OCI-LY1 (cell line): ENCODE measurements at regions not wholly inside any gene's neighbourhood (a gene's known extent, or its start where the extent isn't known, plus 50 kb on each side); places are given as distances from the start of the nearest gene placed in this dataset.

Experiments used
- H2AFZ ChIP-seq: fragments of 200-600 bp; sonication (generic), shearing (Covaris generic); 2 replicates; pipeline ENCODE4 v1.6.0; 2014; ENCODE audit warnings: antibody characterized with exemption, mild to moderate bottlenecking, low read length
- H3F3A ChIP-seq: fragments of 200-600 bp; sonication (generic), shearing (Covaris generic); 2 replicates; pipeline ENCODE4 v1.6.0; 2014; ENCODE audit warnings: mild to moderate bottlenecking, antibody characterized with exemption, low read length, moderate library complexity; ENCODE audit not compliant: insufficient read depth
- H3K27ac ChIP-seq: fragments of 200-600 bp; sonication (generic); 2 replicates; pipeline ENCODE4 v1.5.1; 2014; ENCODE audit warnings: low read length, mixed run types, mild to moderate bottlenecking, low read depth; ENCODE audit not compliant: poor library complexity, severe bottlenecking
- H3K27me3 ChIP-seq: fragments of 200-600 bp; sonication (generic); 2 replicates; pipeline ENCODE4 v1.6.0; 2014; ENCODE audit warnings: antibody characterized with exemption, mild to moderate bottlenecking, low read length, moderate library complexity; ENCODE audit not compliant: insufficient read depth
- H3K36me3 ChIP-seq: fragments of 200-600 bp; sonication (generic); 2 replicates; pipeline ENCODE4 v1.6.1; 2014; ENCODE audit warnings: mild to moderate bottlenecking, antibody characterized with exemption, low read length, moderate library complexity, mixed read lengths; ENCODE audit not compliant: insufficient read depth
- H3K4me1 ChIP-seq: fragments of 200-600 bp; sonication (generic); 2 replicates; pipeline ENCODE4 v1.5.1; 2014; ENCODE audit warnings: mild to moderate bottlenecking, low read length, moderate library complexity; ENCODE audit not compliant: insufficient read depth, severe bottlenecking
- H3K4me2 ChIP-seq: fragments of 200-600 bp; sonication (generic), shearing (Covaris generic); 2 replicates; pipeline ENCODE4 v1.6.1; 2014; ENCODE audit warnings: low read length
- H3K4me3 ChIP-seq: fragments of 200-600 bp; sonication (generic); 2 replicates; pipeline ENCODE4 v1.5.1; 2014; ENCODE audit warnings: low read length, low read depth, mild to moderate bottlenecking, mixed read lengths; ENCODE audit not compliant: poor library complexity, severe bottlenecking
- H3K79me2 ChIP-seq: fragments of 200-600 bp; shearing (Covaris generic); 2 replicates; pipeline ENCODE4 v1.6.1; 2016; ENCODE audit warnings: mixed run types, low read length, mixed read lengths; ENCODE audit not compliant: insufficient read depth
- H3K9ac ChIP-seq: fragments of 200-600 bp; sonication (generic), shearing (Covaris generic); 2 replicates; pipeline ENCODE4 v1.6.1; 2014; ENCODE audit warnings: mild to moderate bottlenecking, low read length, mixed read lengths
- H3K9me2 ChIP-seq: fragments of 200-600 bp; sonication (generic), shearing (Covaris generic); 2 replicates; pipeline ENCODE4 v1.6.1; 2014; ENCODE audit warnings: low read depth, mild to moderate bottlenecking, low read length, mixed read lengths
- H3K9me3 ChIP-seq: fragments of 200-600 bp; shearing (Covaris generic); 2 replicates; pipeline ENCODE4 v1.6.1; 2014; ENCODE audit warnings: low read length, mixed read lengths
- H4K20me1 ChIP-seq: fragments of 200-600 bp; sonication (generic), shearing (Covaris generic); 2 replicates; pipeline ENCODE4 v1.6.0; 2016; ENCODE audit warnings: mild to moderate bottlenecking, low read length; ENCODE audit not compliant: insufficient read depth
- CTCF ChIP-seq: fragments of 200-600 bp; sonication (generic), shearing (Covaris generic); IDR thresholded peaks from 2 replicates; pipeline ENCODE4 v1.5.1; 2017; ENCODE audit warnings: mild to moderate bottlenecking, antibody characterized with exemption, low read length, moderate library complexity, mixed read lengths
- EZH2 ChIP-seq: fragments of 200-600 bp; sonication (generic), shearing (Covaris generic); IDR thresholded peaks from 2 replicates; pipeline ENCODE4 v1.8.0; 2017; ENCODE audit warnings: borderline replicate concordance, mixed run types, mild to moderate bottlenecking, antibody characterized with exemption, low read length, moderate library complexity, mixed read lengths

GRCh38 chr3:191959876-191960413 lies 499.0 kb downstream of the PYDC2 start:
- H3K9me3 ChIP-seq, result no peaks in the 10 kb centered on the region
- no peaks in the 10 kb centered on the region for H3K36me3 ChIP-seq
- no peaks in the 10 kb centered on the region for H3F3A ChIP-seq
- no peak overlapping the region for H3K4me2 ChIP-seq
- no peaks in the 10 kb centered on the region for H3K27me3 ChIP-seq
- no peaks in the 10 kb centered on the region for H4K20me1 ChIP-seq
- no peak overlapping the region for H3K9ac ChIP-seq
- H3K9me2 ChIP-seq, result no peaks in the 10 kb centered on the region
- no peaks in the 10 kb centered on the region for H3K4me1 ChIP-seq
- no peaks in the 10 kb centered on the region for H3K79me2 ChIP-seq
- no peak for TF ChIP-seq EZH2
- TF ChIP-seq CTCF, result no peak
- no peak overlapping the region for H2AFZ ChIP-seq
- no peak overlapping the region for H3K27ac ChIP-seq
- H3K4me3 ChIP-seq, result no peak overlapping the region

DNA sequence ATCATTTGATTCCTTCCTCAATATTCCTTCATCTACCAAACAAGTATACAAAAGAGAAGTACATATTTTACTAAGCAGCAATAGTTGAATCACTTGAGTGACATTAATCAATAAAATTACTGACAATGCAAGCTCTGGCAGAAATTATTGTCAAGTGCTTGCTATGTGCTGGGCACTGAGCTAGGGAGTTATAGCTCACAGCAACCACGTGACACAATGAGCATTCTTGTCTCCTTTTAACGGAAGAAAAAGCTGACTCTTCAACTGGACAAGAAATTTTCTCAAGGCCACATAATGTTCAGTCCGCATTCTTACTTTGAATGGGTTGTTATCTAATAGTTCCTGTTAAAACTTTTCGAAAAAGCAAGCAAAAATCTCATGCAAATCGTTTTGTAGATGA lies 500.1 kb downstream of the PYDC2 start:
- no peaks in the 10 kb centered on the region for H3K4me1 ChIP-seq
- no peak overlapping the region for H3K4me3 ChIP-seq
- H3K36me3 ChIP-seq, result no peaks in the 10 kb centered on the region
- no peak overlapping the region for H3K27ac ChIP-seq
- no peaks in the 10 kb centered on the region for H4K20me1 ChIP-seq
- H3F3A ChIP-seq, result no peaks in the 10 kb centered on the region
- H2AFZ ChIP-seq, result no peak overlapping the region
- H3K9me3 ChIP-seq, result no peaks in the 10 kb centered on the region
- TF ChIP-seq CTCF, result no peak
- no peak for TF ChIP-seq EZH2
- no peak overlapping the region for H3K9ac ChIP-seq
- no peaks in the 10 kb centered on the region for H3K27me3 ChIP-seq
- H3K4me2 ChIP-seq, result no peak overlapping the region
- no peaks in the 10 kb centered on the region for H3K9me2 ChIP-seq
- no peaks in the 10 kb centered on the region for H3K79me2 ChIP-seq

GRCh38 chr3:191961529-191961928 lies 500.6 kb downstream of the PYDC2 start:
- H3K4me3 ChIP-seq, result no peak overlapping the region
- H3K36me3 ChIP-seq, result no peaks in the 10 kb centered on the region
- TF ChIP-seq EZH2, result no peak
- no peak for TF ChIP-seq CTCF
- no peaks in the 10 kb centered on the region for H3K9me2 ChIP-seq
- H3F3A ChIP-seq, result no peaks in the 10 kb centered on the region
- H3K27ac ChIP-seq, result no peak overlapping the region
- H3K9me3 ChIP-seq, result no peaks in the 10 kb centered on the region
- no peaks in the 10 kb centered on the region for H3K4me1 ChIP-seq
- no peak overlapping the region for H2AFZ ChIP-seq
- no peak overlapping the region for H3K9ac ChIP-seq
- H3K79me2 ChIP-seq, result no peaks in the 10 kb centered on the region
- H3K27me3 ChIP-seq, result no peaks in the 10 kb centered on the region
- no peak overlapping the region for H3K4me2 ChIP-seq
- H4K20me1 ChIP-seq, result no peaks in the 10 kb centered on the region
